HG03521 (cell line): ENCODE measurements at regions not wholly inside any gene's neighbourhood (a gene's known extent, or its start where the extent isn't known, plus 50 kb on each side); places are given as distances from the start of the nearest gene placed in this dataset.
"Not testable (repeated sequence)": the region's sequence is repeated elsewhere in the genome, so short reads cannot be mapped to it uniquely, and the experiment has no call there.

ENCODE experiments used
- ATAC-seq: cut with Tn5 transposase; IDR thresholded peaks from one replicate; pipeline ENCODE4 v1.9.1; 2021; ENCODE audit warnings: mild to moderate bottlenecking, moderate library complexity; ENCODE audit not compliant: unreplicated experiment

DNA sequence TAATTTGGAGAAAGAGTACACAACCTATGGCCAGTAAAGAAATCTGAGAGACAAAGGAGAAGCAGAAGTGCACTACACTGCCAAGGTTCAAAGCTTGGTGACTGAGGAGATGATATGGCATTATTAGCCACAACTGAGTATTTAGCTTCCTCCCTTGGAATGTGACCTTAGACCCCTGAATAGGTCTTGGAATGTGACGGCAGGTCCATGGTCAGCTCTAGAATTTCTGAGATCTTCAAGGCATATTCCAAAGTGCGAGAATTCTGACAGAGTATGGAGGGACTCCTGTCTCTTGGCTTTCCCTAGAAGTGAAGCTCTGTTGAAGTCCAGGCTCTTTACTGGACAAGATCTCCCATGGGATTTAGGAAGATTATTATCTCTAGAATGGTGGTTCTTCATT, 130.0 kb upstream of the FN1 start:
- ATAC-seq = no peak

DNA sequence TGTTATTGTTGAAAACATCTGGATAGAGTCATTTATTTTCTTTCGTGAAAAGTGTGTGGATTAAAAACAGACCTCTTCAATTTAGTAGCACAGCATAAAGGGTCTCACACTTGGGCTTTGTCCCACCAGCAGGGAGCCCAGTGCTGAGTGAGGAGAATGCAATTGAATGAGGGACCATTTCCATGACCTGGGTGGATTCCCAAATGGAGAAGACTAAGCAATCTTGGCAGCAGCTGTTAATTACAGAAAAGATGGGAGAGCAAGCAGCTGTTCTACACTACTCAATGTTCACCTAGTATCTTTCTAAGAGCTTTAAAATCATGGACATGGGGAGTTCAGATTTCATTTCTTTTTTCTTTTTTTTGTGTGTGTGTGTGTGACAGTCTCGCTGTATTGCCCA, 121.8 kb upstream of the FN1 start:
- ATAC-seq = no peak

DNA sequence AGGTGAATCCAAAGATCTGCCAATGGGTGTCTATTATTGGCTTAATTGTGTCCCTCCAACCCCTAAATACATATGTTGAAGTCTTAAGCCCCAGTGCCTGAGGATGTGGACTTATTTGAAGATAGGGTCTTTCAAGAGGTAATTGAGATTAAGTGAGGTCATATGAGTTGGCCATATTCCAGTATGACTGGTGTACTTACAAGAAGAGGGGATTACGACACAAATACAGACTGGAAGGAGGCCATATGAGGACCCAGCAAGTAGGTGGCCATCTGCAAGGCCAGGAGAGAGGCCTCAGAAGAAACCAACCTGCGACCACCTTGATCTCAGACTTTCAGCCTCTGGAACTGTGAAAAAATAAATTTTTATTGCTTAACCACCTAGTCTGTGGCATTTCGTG, 121.1 kb upstream of the FN1 start:
- ATAC-seq = no peak

DNA sequence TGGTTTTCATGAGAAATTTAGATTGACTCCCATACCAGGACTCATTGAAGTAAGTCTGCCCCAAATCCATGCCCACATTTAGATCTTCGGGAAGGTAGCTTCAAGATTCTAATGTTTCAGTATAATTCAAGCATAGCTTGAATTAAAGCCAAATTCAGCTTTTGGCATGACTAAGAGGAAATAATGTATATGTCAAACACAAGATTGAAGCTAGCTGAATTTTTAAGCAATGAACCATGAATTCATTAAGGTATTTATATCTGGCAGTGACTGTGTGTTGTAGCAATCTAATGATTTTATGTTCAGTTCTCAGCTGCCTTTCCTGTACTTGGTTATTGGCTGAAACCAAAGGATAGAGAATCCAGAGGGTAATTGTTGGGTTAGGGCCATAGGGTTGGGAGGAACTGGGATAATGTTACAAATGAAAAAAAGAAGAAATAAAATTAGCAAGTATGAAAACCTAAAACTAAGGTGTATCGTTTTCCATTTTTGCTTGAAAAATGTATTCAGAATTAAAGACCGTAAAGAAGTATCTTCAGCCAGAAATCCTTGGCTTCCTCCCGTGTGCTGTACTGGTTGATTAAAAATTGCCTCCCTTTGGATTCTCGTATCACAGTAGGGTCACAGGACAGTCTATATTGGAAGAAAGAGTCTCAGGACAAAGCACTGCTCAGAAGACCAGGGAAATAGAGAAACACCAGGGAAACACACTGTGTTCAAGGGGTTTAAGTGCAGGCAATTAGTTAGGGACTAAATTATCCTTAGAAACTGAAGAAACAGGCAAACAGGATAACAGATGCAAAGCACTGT, 119.0 kb upstream of the FN1 start:
- ATAC-seq = no peak

DNA sequence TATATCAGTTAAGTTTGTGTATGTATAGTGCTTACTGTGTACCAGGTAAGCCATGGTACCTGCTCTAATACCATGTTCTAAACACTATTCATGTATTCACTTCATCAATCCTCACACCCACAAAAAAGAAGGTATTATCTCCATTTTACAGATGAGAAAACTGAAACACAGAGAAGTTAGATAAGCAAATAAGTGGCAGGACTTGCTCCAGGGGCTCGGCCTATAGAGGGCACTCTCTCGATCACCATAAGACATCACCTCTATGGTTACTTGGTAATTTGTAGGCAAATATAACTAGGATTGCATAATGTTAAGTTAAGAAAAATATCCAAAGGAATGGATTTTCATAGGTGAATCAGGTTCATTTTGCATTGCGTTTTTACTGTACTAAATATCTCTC, 118.1 kb upstream of the FN1 start:
- no peak for ATAC-seq

DNA sequence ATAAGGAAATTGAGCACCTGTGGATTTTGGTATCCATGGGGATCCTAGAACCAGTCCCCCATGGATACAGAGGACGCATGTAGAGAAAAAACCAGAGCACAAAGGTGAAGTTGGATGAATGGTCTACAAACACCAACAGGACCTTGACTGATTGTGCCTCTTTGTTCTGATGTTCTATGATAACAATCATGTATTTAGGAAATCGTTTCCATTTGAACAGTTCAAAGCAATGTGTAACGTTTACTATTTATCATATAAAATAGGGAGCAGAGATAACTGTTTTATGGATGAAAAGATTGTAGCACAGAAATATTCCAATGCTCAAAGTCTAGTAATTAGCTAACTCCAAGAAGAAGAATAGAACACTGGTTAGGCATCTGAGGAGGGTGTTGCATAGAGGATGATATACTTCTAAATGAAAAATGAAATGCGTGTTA, 116.3 kb upstream of the FN1 start:
- no peak for ATAC-seq

DNA sequence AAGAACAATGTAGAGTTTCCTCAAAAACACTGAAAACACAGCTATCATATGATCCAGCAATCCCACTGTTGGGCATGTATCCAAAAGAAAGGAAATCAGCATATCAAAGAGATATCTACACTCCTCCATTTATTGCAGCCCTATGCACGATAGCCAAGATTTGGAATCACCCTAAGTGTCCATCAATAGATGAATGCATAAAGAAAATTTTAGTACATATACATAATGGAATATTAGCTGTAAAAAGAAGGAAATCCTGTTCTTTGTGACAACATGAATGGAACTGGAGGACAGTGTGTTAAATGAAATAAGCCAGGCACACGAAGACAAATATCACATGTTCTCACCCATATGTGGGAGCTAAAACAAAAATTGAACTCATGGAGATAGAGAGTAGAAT, 114.5 kb upstream of the FN1 start:
- ATAC-seq = no peak

DNA sequence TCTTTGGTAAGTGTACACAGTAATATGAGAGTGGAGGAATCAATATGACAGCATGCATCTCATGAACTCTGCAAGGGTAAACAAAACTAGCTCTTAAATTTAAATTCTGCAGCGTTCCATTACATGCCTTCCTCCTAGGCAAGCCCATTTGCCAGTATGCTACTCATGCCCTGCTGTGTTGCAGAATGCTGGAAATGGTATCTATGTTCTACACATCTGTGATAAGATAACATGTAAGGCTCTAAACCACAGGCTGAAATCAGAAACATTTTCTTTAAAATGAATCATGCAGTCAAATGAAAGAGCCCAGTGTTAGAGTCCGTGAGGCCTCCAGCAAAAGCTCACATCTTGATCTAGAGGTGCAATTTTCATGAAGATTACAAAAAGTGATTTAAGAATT, 112.8 kb upstream of the FN1 start:
- ATAC-seq = no peak

DNA sequence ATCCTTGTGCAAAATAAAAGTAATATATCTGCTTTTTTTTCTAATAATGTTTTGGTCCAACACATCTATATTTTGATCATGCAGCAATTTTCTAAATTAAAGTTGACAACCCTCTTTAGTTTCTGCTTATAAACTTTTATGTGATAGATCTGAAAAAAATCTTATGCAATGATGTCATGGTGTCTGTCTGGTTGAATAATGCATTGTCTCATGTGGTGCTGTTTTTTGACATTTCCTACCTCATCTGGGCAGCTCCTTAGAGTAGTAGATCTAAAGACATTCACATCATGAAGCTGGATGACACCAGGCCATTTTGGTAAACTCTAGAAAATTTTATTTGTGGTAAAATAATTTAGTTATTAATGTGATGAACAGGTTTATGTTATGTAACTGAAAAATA, 106.8 kb upstream of the FN1 start:
- ATAC-seq = no peak

DNA sequence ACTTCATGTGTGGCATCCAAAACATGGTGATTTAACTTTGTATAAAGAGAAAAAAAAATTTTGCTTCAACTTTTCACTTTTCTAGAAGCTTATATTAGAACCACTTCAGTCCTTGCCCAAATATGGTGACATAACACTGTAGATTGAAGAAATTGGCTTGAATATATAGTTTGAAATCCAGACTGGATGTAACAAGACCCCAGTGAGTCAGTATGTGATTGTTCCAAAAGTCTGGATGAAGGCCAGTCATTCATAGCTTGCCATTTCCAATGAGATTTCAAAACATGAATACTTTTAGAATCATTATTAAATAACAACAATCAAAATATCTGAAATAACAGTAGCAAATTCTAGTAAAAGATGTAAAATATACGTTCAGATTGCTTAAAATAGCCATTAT, 104.8 kb upstream of the FN1 start:
- no peak for ATAC-seq

DNA sequence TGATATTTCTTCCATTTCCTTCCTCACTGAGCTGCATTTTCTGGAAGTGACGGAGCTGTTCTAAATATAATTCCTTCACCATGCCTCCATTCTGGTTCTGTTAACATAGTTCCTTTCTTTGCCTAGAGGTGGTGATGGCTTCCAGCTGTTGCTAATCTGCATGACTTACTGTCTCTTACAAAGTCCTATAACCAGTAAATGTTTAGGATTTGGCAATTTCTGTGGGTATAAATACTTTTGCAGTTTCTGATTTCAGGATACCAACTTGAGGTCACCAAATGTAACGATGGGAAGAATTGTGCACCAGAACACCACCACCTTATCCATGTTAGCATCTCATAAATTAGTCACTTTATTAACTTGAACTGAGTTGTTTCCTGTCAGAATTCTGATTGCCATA, 101.7 kb upstream of the FN1 start:
- ATAC-seq = no peak

DNA sequence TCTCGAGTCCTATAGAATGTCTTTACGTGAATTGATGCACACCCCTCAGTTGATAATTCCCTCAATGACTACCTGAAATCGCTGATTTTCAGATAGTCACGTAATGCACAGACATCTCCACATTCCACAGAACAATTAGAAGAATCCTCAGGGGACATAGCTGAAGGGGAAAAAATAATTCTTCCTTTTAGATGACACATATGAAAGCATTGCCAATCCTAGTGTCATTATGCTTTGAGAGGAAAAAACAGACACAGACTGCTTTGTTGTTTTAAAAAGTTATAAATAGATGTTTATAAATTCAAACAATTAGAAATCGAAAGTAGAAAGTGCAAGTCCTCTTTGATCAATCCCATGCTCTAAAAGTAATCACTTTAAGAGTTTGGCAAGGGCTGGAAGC, 100.6 kb upstream of the FN1 start:
- ATAC-seq = no peak

DNA sequence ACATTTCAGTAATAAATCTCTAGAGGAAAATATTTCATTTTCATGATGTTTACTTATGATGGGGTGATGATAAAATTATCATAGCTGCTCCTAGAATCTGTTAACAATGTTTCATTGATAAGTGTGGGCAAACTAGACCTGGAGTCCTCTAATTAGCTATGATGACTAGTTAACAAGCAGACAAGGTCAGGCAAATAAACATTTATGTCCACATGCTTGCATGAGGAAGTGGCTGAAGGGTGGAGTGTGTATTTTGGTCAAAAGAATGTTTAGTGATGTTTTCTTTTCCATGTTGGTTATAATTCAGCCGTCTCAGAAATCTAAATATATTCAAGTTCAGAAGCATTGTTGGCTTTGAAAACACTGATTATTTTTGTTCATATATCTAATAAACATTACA, 99.9 kb upstream of the FN1 start:
- no peak for ATAC-seq

DNA sequence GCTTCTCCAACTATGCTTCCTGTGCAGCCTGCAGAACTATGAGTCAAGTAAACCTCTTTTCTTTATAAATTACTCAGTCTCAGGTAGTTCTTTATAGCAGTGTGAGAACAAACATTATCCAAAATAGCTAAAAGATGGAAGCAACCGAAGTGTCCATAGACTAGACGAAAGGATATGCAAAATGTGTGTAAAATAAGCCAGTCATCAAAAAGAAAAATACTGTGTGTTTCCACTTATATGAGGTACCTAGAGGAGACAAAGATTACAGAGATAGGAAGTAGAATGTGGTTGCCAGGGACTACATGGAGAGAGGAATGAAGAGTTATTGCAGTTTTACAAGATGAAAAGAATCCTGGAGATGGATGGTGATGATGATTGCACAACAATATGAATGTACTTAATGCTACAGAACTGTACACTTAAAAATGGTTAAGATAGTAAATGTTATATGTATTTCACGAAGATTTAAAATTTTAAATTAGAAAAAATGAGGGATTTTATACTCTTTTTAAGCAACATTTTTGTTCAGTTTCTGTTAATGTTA, 99.3 kb upstream of the FN1 start:
- no peak for ATAC-seq

DNA sequence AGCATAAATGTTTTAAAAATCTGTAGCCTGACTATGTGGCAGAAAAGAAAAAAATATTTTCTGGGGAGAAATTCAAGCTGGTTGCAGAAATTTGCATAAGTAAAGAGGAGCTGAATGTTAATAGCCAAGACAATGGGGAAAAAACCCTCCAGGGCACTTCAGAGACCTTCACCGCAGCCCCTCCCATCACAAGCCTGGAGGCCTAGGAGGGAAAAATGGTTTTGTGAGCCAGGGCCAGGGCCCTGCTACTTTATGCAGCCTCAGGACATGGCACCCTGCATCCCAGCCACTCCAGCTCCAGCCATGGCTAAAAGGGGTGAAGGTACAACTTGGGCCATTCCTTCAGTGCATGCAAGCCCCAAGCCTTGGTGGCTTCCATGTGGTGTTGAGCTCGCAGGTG, 97.8 kb upstream of the FN1 start:
- ATAC-seq = not testable (repeated sequence)

DNA sequence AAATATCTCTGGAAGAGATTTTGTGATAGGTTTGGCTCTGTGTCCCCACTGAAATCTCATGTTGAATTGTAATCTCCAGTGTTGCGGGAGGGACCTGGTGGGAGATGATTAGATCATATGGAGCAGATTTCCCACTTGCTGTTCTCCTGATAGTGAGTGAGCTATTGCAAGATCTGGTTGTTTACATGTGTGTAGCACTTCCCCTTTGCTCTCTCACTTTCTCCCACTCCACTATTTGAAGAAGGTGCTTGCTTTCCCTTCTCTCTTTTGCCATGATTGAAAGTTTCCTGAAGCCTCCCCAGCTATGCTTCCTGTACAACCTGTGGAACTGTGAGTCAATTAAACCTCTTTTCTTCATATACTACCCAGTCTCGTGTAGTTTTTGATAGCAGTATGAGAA, 97.0 kb upstream of the FN1 start:
- ATAC-seq = no peak

DNA sequence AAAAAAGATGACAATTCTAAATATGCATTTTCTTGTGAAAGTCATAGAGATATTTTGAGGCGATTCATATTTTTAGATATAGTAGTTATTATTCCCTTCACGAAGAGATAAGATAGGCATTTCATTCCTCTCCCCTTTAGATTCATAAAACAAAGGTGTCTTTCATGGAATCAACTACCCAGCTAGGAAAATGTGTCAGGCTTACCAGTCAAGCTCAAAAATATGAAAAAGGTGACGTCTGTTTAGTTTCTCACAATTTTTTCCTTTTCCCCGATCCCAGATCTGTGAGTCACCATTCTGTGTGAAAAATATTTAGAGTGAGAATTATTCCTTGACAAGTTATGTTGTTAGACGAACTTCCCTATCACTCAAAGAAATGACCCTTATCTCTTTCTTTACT, 95.4 kb upstream of the FN1 start:
- ATAC-seq = no peak

DNA sequence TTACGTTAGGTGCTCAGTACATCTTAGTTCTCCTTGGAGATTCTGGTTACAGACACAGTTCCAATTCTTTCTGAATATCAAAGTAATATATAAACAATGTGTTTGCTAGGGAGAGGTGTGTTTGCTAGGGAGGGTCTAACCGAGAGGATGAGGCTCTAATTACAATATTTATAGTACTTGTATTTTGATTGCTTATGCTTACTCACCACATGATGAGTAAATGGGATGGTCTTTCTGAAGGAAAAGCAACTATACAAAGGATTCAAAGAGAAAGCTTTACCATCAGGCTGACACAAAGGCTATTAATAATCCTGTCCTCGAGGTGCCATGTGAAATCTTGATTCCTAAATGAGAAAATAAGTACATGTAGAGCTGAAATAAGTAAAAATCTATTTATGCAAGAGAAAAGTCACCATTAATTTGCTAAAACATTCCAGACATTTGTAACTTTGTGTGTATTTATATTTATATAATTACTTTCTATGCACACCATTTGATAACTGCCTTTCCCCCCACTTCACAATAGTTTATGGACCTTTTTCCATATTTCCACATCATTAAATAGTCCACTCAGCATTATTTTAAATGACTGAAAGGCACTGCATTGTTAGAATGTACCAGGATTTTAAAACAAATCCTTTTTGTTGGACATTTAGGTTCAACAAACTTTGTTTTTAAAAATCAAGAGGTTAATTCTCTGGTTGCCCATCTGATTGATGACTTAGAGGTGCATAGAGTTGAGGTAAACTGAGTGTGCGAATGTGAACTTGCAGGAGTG, 94.5 kb upstream of the FN1 start:
- no peak for ATAC-seq

DNA sequence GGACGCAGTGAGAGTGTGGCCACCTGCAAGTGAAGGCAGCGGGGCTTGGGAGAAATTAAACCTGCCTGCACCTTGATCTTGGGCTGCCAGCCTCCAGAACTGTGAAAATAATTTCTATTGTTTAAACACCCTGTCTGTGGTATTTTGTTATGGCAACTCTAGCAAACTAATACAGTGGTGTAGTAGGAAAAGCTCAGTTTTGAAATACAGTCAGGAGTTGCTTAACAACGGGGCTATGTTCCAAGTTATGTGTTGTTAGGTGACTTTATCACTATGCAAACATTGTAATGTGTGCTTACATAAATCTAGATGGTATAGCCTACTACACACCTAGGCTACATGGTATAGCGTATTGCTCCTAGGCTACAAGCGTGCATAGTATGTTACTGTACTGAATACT, 93.4 kb upstream of the FN1 start:
- no peak for ATAC-seq

DNA sequence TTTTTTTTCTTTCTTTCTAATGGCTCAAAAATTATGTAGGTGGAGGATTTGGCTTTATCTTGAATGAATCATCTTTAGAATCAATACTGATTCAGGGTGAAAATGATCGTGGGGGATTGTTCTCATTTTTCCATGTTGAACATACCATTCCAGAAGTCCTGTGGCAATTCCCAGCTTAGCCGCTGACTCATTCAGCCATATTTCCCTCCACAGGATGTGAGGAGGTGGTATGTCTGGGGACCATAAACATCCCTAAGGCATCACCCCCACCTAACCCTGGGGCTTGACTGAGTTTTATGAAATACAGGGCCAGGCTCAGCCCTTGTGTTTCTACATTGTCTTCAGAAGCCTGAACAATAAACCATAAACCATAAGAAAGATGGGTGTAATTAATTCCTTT, 92.7 kb upstream of the FN1 start:
- ATAC-seq = no peak

DNA sequence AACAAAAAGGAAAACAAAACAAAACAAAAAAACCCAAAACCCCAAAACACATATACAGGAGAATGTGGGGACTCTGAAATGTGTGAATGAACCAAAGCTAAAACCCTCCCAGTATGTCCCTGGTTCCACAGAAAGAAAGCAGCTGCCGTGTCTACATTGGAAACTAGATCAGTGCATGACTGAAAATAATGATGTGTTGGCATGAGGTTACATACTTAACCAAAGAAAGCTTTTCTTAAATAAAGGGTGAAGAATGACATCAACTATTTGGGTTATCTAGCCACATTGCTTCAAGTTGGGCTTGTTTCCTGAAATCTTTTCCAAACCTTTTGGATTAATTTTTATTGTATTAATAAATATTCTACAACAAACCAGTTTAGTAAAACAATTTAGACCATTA, 91.9 kb upstream of the FN1 start:
- no peak for ATAC-seq

DNA sequence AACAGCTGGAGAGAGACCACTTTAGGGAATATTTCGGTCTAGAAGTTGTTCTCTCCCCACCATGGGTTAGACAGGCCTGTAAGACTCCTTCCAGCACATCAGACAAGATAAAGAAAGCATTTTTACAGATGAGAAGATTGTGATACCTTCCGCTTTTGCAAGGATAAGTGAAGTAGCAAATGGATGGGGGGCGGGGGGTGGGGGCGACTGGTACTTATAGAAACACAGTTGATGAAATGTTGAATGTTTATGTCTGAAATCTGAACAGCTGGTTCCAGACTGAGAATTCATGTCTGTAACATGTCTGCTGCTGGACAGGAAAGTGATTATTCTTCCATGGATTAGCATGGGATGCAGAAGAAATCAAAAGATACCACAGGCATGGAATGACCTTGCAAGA, 90.5 kb upstream of the FN1 start:
- ATAC-seq = no peak
